ENCODE measurements at regions not wholly inside any gene's neighbourhood (a gene's known extent, or its start where the extent isn't known, plus 50 kb on each side); places are given as distances from the start of the nearest gene placed in this dataset.

GRCh38 chr11:23594755-23595154 is 734.5 kb upstream of the CCDC179 start:
- H3K4me3 ChIP-seq: no peak overlapping the region
- DNase-seq: no peak
- TF ChIP-seq CTCF (IDR thresholded peaks at IDR 0.05) (no peak), POLR2A (IDR thresholded peaks at IDR 0.05) (no peak)

DNA sequence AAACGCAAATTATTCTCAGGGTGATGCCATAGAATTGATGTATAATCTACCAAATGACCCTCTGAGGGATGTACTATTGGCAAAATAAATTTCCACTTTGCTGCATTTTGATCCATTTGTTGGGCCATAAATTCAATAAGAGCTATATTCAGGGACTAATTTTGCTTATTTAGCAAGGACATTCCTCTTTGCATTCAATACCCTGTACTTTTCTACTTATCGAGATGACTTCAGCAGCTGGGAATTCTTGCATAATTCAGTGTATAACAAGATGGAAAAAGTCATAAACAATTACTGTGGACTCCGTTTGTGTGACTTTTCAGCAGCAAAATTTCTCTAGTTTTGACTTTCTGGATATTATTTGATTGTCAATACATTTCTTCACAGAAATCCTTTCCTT is 744.7 kb upstream of the CCDC179 start:
- DNase-seq: no peak

More at GRCh38 chr11:23594755-23595154, 734.5 kb upstream of the CCDC179 start:
- WGBS, 2 donors: 20 to 30% methylated on average over 3 of the region's 3 CpGs
- Histone ChIP-seq H3K4me1 (no peaks in the 10 kb centered on the region), H3K27ac (no peak overlapping the region), H3K9me3 (no peaks in the 10 kb centered on the region), H3K36me3 (no peaks in the 10 kb centered on the region), H3K27me3 (no peaks in the 10 kb centered on the region)
- intact Hi-C loops (cut with DNase I): no loop called here

DNA sequence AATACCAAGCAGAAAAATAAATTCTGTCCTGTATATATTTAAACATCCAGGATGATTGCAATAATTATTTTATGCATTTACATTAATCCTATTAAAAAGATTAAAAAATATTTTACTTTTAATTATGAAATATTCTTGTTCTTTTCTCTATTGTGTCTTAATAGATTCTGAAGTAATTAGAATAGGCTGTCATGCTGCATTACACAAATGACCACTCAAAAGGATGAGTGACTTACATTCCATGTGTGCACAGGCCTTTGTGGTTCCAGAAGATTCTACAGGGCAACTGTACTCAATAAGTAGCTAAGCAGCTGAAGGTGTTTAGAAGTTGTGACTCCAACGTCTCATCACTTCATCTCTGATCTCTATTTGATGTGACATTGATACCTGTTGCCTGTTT is 745.9 kb upstream of the CCDC179 start:
- H3K27ac ChIP-seq: no peak overlapping the region
- no peaks in the 10 kb centered on the region for H3K36me3 ChIP-seq
- H3K4me3 ChIP-seq: no peak overlapping the region
- TF ChIP-seq POLR2A (IDR thresholded peaks at IDR 0.05) (no peak), CTCF (IDR thresholded peaks at IDR 0.05) (no peak)
- WGBS, 2 donors: 50 to 64% methylated on average over 1 of the region's 1 CpG
- DNase-seq: no peak
- H3K27me3 ChIP-seq: no peaks in the 10 kb centered on the region
- no peaks in the 10 kb centered on the region for H3K4me1 ChIP-seq
- no peaks in the 10 kb centered on the region for H3K9me3 ChIP-seq
- intact Hi-C loops (cut with DNase I): no loop called here

More for the DNA sequence above, 744.7 kb upstream of the CCDC179 start:
- H3K36me3 ChIP-seq: no peaks in the 10 kb centered on the region
- H3K9me3 ChIP-seq: no peaks in the 10 kb centered on the region
- H3K4me1 ChIP-seq: no peaks in the 10 kb centered on the region
- no peak overlapping the region for H3K27ac ChIP-seq
- TF ChIP-seq POLR2A (IDR thresholded peaks at IDR 0.05): no peak
- TF ChIP-seq CTCF (IDR thresholded peaks at IDR 0.05): no peak
- no peaks in the 10 kb centered on the region for H3K27me3 ChIP-seq
- H3K4me3 ChIP-seq: no peak overlapping the region
- intact Hi-C loops (cut with DNase I): no loop called here
- whole genome bisulfite sequencing, 2 donors: 62 to 67% methylated on average over 3 of the region's 3 CpGs

GRCh38 chr11:23611726-23612125 is 751.5 kb upstream of the CCDC179 start:
- no peak overlapping the region for H3K4me3 ChIP-seq
- H3K27ac ChIP-seq: no peak overlapping the region
- DNase-seq: no peak
- H3K9me3 ChIP-seq: no peaks in the 10 kb centered on the region
- TF ChIP-seq POLR2A (IDR thresholded peaks at IDR 0.05) (no peak), CTCF (IDR thresholded peaks at IDR 0.05) (no peak)
- H3K27me3 ChIP-seq: no peaks in the 10 kb centered on the region
- H3K36me3 ChIP-seq: no peaks in the 10 kb centered on the region
- WGBS, 2 donors: 61 to 62% methylated on average over 3 of the region's 3 CpGs
- intact Hi-C loops (cut with DNase I): no loop called here
- H3K4me1 ChIP-seq: no peaks in the 10 kb centered on the region

- TF ChIP-seq POLR2A (IDR thresholded peaks at IDR 0.05) (no peak), CTCF (IDR thresholded peaks at IDR 0.05) (no peak)
Measured at GRCh38 chr11:23620617-23621016, 760.3 kb upstream of the CCDC179 start.

More at GRCh38 chr11:23620617-23621016, 760.3 kb upstream of the CCDC179 start:
- intact Hi-C loops (cut with DNase I): no loop called here
- no peaks in the 10 kb centered on the region for H3K36me3 ChIP-seq
- H3K9me3 ChIP-seq: no peaks in the 10 kb centered on the region
- H3K4me3 ChIP-seq: no peak overlapping the region
- no peaks in the 10 kb centered on the region for H3K4me1 ChIP-seq
- H3K27ac ChIP-seq: no peak overlapping the region
- DNase-seq: no peak
- H3K27me3 ChIP-seq: no peaks in the 10 kb centered on the region

Data from esophagus squamous epithelium (tissue), 5 donors.